HCT116 (cell line): ENCODE measurements at regions not wholly inside any gene's neighbourhood (a gene's known extent, or its start where the extent isn't known, plus 50 kb on each side); places are given as distances from the start of the nearest gene placed in this dataset.

ENCODE experiments used
- CBX3 ChIP-seq: IDR thresholded peaks from 2 replicates; pipeline ENCODE4 v1.6.1; 2012; ENCODE audit warnings: low read depth
- CTCF ChIP-seq, 3 experiments: fragments of 200-600 bp in 1 of 3; sonication (generic) in 1 of 3; IDR thresholded peaks in 2 of 3; conservative IDR thresholded peaks in 1 of 3; 2 replicates each; pipeline ENCODE4 v1.5.1; 2012 to 2017; ENCODE audit warnings: low read depth in 2 of 3, low read length in 2 of 3, antibody characterized with exemption in 1 of 3, borderline replicate concordance in 1 of 3, control low read depth in 1 of 3, mild to moderate bottlenecking in 1 of 3, mixed read lengths in 1 of 3, mixed run types in 1 of 3, moderate library complexity in 1 of 3; ENCODE audit not compliant: insufficient read depth in 1 of 3
- ELF1 ChIP-seq: IDR thresholded peaks from 2 replicates; pipeline ENCODE4 v1.6.1; 2012; ENCODE audit warnings: low read depth, borderline replicate concordance
- EZH2 ChIP-seq: fragments of 200-600 bp; sonication (generic); IDR thresholded peaks from 2 replicates; pipeline ENCODE4 v1.6.1; 2017; ENCODE audit warnings: antibody characterized with exemption, mixed run types
- EZH2phosphoT487 ChIP-seq: fragments of 200-600 bp; IDR thresholded peaks from 2 replicates; pipeline ENCODE4 v1.6.1; 2018; ENCODE audit warnings: antibody characterized with exemption, borderline replicate concordance
- JUND ChIP-seq: IDR thresholded peaks from 2 replicates; pipeline ENCODE4 v1.6.1; 2012
- POLR2A ChIP-seq: IDR thresholded peaks from 2 replicates; pipeline ENCODE4 v1.7.0; 2011; ENCODE audit warnings: borderline replicate concordance; ENCODE audit not compliant: insufficient read depth, insufficient read length; ENCODE audit errors: extremely low read depth
- REST ChIP-seq: IDR thresholded peaks from 2 replicates; pipeline ENCODE4 v1.6.1; 2012; ENCODE audit warnings: low read depth
- SIN3A ChIP-seq: IDR thresholded peaks from 2 replicates; pipeline ENCODE4 v1.6.1; 2012; ENCODE audit warnings: low read depth
- ZBTB33 ChIP-seq: IDR thresholded peaks from 2 replicates; pipeline ENCODE4 v1.6.1; 2011; ENCODE audit warnings: mild to moderate bottlenecking, low read length, moderate library complexity; ENCODE audit not compliant: insufficient replicate concordance; ENCODE audit errors: extremely low read depth
- ZNF274 ChIP-seq: fragments of 200-500 bp; sonication (Bioruptor generic); IDR thresholded peaks from 2 replicates; pipeline ENCODE4 v1.6.1; 2014; ENCODE audit warnings: mild to moderate bottlenecking, low read depth, low read length, inconsistent platforms

- TF ChIP-seq ZBTB33 (no peak), ELF1 (no peak), EZH2 (no peak), REST (no peak), EZH2phosphoT487 (no peak), CTCF (IDR thresholded peaks at IDR 0.05 in 2 of 3, conservative IDR thresholded peaks at IDR 0.05 in 1 of 3; ENCODE audit: borderline replicate concordance in 1 of 3, insufficient read depth in 1 of 3, low read depth in 2 of 3, low read length in 2 of 3) (no peak), CBX3 (no peak), ZNF274 (no peak), POLR2A (no peak), JUND (no peak), SIN3A (no peak)
Measured at GRCh38 chr4:81757691-81758090, 286.0 kb upstream of the RASGEF1B start.
